ENCODE measurements at regions not wholly inside any gene's neighbourhood (a gene's known extent, or its start where the extent isn't known, plus 50 kb on each side); places are given as distances from the start of the nearest gene placed in this dataset.

DNA sequence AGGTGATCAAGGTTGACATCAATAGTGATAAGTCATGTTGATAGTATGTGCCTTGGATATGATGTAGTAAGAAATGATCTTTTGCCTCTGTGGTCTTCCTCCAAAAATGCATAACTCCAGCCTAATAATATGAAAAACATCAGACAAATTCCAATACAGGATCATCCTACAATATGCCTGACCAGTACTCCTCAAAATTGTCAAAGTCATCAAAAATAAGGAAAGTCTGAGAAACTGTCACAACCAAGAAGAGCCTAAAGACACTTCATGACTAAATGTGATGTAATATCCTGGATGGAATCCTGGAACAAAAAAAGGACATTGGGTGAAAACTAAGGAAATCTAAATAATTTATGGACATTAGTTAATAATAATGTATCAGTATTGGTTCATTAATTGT, 50.3 kb upstream of the LCORL start:
- TF ChIP-seq CTCF (IDR thresholded peaks at IDR 0.05 in 2 of 3, conservative IDR thresholded peaks at IDR 0.05 in 1 of 3; ENCODE audit: control insufficient read depth in 2 of 3, extremely low read depth in 1 of 3, insufficient read depth in 1 of 3, low read depth in 3 of 3, low read length in 3 of 3) (no peak), TAF1 (IDR thresholded peaks at IDR 0.05; ENCODE audit: borderline replicate concordance, low read depth, low read length) (no peak), SIN3A (IDR thresholded peaks at IDR 0.05; ENCODE audit: low read depth, low read length) (no peak), SREBF2 (IDR thresholded peaks at IDR 0.05; ENCODE audit: low read length) (no peak), POLR2A (IDR thresholded peaks at IDR 0.05; ENCODE audit: low read depth, low read length) (no peak), NR2F1 (conservative IDR thresholded peaks at IDR 0.05) (no peak), EZH2 (IDR thresholded peaks at IDR 0.05; ENCODE audit: borderline replicate concordance, control insufficient read depth, low read depth, low read length) (no peak)
- TF ChIP-seq, protein P1, sequence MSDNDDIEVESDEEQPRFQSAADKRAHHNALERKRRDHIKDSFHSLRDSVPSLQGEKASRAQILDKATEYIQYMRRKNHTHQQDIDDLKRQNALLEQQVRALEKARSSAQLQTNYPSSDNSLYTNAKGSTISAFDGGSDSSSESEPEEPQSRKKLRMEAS (IDR thresholded peaks at IDR 0.05; ENCODE audit: low read depth, low read length) = no peak

Data from GM12878 (cell line).